ENCODE measurements at regions not wholly inside any gene's neighbourhood (a gene's known extent, or its start where the extent isn't known, plus 50 kb on each side); places are given as distances from the start of the nearest gene placed in this dataset.

DNA sequence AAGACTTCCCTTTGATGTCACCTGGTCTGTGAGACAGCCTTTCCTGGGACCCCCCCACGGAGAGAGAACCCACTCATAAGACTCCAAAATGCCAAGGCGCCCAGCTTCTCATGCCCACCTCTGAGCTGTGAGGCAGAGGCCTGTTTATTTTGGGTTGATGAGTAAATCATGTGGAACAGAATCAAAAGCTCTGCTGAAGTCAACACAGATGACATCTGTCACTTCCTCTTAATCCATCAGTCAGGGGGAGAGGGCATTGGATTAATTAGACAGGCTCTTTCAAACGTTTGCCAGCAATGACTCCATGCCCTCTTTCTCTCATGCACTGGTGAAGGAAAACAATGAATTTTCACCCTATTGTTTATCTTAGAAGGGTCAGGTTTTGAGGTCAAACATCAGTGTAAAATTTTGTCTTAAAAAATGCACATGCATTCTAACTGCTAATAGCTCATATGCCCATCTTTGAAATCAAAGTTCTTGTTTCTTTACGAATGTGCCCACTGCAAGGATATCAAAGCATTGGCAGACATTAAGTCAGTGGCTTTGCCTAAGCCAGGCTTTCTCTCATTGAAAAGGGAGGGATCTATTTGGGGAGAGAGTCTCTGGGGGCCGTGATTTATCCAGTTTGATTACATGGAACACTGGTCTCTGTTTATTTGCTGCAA lies 184.1 kb downstream of the ACKR3 start:
- TF ChIP-seq, protein P1, sequence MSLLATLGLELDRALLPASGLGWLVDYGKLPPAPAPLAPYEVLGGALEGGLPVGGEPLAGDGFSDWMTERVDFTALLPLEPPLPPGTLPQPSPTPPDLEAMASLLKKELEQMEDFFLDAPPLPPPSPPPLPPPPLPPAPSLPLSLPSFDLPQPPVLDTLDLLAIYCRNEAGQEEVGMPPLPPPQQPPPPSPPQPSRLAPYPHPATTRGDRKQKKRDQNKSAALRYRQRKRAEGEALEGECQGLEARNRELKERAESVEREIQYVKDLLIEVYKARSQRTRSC (CRISPR knock-in tag; IDR thresholded peaks at IDR 0.05; ENCODE audit: low read depth) = no peak
- TF ChIP-seq ELF4 (CRISPR knock-in tag; IDR thresholded peaks at IDR 0.05; ENCODE audit: borderline replicate concordance) = no peak
- no peak for TF ChIP-seq RAD21 (CRISPR knock-in tag; IDR thresholded peaks at IDR 0.05)
- TF ChIP-seq, protein P2, sequence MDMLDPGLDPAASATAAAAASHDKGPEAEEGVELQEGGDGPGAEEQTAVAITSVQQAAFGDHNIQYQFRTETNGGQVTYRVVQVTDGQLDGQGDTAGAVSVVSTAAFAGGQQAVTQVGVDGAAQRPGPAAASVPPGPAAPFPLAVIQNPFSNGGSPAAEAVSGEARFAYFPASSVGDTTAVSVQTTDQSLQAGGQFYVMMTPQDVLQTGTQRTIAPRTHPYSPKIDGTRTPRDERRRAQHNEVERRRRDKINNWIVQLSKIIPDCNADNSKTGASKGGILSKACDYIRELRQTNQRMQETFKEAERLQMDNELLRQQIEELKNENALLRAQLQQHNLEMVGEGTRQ (IDR thresholded peaks at IDR 0.05; ENCODE audit: low read depth, low read length) = no peak
- TF ChIP-seq, protein P2 (CRISPR knock-in tag; IDR thresholded peaks at IDR 0.05; ENCODE audit: borderline replicate concordance) = no peak
- TF ChIP-seq, protein P3, sequence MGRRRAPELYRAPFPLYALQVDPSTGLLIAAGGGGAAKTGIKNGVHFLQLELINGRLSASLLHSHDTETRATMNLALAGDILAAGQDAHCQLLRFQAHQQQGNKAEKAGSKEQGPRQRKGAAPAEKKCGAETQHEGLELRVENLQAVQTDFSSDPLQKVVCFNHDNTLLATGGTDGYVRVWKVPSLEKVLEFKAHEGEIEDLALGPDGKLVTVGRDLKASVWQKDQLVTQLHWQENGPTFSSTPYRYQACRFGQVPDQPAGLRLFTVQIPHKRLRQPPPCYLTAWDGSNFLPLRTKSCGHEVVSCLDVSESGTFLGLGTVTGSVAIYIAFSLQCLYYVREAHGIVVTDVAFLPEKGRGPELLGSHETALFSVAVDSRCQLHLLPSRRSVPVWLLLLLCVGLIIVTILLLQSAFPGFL (CRISPR knock-in tag; IDR thresholded peaks at IDR 0.05) = no peak
- no peak for TF ChIP-seq NR2C2 (CRISPR knock-in tag; IDR thresholded peaks at IDR 0.05; ENCODE audit: borderline replicate concordance)
- TF ChIP-seq ZNF124 (CRISPR knock-in tag; IDR thresholded peaks at IDR 0.05) = no peak
- TF ChIP-seq, protein P4, sequence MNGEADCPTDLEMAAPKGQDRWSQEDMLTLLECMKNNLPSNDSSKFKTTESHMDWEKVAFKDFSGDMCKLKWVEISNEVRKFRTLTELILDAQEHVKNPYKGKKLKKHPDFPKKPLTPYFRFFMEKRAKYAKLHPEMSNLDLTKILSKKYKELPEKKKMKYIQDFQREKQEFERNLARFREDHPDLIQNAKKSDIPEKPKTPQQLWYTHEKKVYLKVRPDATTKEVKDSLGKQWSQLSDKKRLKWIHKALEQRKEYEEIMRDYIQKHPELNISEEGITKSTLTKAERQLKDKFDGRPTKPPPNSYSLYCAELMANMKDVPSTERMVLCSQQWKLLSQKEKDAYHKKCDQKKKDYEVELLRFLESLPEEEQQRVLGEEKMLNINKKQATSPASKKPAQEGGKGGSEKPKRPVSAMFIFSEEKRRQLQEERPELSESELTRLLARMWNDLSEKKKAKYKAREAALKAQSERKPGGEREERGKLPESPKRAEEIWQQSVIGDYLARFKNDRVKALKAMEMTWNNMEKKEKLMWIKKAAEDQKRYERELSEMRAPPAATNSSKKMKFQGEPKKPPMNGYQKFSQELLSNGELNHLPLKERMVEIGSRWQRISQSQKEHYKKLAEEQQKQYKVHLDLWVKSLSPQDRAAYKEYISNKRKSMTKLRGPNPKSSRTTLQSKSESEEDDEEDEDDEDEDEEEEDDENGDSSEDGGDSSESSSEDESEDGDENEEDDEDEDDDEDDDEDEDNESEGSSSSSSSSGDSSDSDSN (CRISPR knock-in tag; IDR thresholded peaks at IDR 0.05) = no peak
- TF ChIP-seq, protein P5, sequence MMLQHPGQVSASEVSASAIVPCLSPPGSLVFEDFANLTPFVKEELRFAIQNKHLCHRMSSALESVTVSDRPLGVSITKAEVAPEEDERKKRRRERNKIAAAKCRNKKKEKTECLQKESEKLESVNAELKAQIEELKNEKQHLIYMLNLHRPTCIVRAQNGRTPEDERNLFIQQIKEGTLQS (CRISPR knock-in tag; IDR thresholded peaks at IDR 0.05) = no peak

All from HepG2 (cell line).